HEK293T (cell line): ENCODE measurements at regions not wholly inside any gene's neighbourhood (a gene's known extent, or its start where the extent isn't known, plus 50 kb on each side); places are given as distances from the start of the nearest gene placed in this dataset.

Experiments
- ELF4 ChIP-seq: fragments of 450-650 bp; IDR thresholded peaks from 2 replicates; pipeline ENCODE4 v1.6.1; 2017; ENCODE audit warnings: antibody characterized with exemption
- FOXA1 ChIP-seq: fragments of 450-650 bp; IDR thresholded peaks from 2 replicates; pipeline ENCODE4 v1.6.1; 2016; ENCODE audit warnings: mild to moderate bottlenecking
- SP1 ChIP-seq: fragments of 450-650 bp; IDR thresholded peaks from 2 replicates; pipeline ENCODE4 v1.6.1; 2017
- TARDBP ChIP-seq: fragments of 450-650 bp; IDR thresholded peaks from 2 replicates; pipeline ENCODE4 v1.6.1; 2016

DNA sequence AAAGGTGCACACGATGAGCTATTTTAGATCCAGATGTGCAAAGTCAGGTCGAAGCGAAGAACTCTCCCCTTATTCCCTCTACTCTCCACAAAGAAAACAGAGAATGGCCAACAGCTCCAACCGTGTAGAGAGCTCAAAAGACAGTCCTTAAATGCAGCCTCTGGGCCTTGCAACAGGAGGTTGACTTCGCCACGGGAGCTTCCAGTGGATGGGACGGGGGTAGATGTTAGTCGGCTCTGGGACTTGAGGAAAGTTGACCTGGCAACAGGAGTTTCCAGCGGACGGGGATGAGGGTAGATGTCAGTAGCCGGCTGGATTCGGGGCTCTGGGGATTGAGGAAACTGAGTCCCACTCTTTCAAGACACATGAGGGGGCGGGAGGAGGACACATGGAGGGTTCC, 450.4 kb downstream of the BRD1 start:
- TF ChIP-seq SP1 = no peak
- TF ChIP-seq ELF4 = no peak
- no peak for TF ChIP-seq FOXA1
- TF ChIP-seq TARDBP = no peak
